HL-60 (cell line): ENCODE measurements at regions not wholly inside any gene's neighbourhood (a gene's known extent, or its start where the extent isn't known, plus 50 kb on each side); places are given as distances from the start of the nearest gene placed in this dataset.

Source experiments
- DNase-seq, 2 experiments: peaks; one replicate each; pipeline ENCODE4 v3.0.0-alpha.2; 2010 to 2020; ENCODE audit warnings: low read depth in 1 of 2, low spot score in 1 of 2
- H3K27ac ChIP-seq: fragments of 250-450 bp; sonication (Bioruptor Pico); replicated peaks from 2 replicates; pipeline ENCODE4 v1.5.1; 2020; ENCODE audit warnings: mild to moderate bottlenecking, moderate library complexity
- H3K27me3 ChIP-seq: fragments of 250-450 bp; sonication (Bioruptor Pico); 2 replicates; pipeline ENCODE4 v1.5.1; 2021; ENCODE audit warnings: mild to moderate bottlenecking, moderate library complexity; ENCODE audit not compliant: insufficient read depth, poor library complexity, severe bottlenecking
- H3K4me3 ChIP-seq: replicated peaks from 2 replicates; pipeline ENCODE4 v1.5.1; 2011; ENCODE audit warnings: mild to moderate bottlenecking, control low read depth, low read length; ENCODE audit not compliant: insufficient read depth
- CTCF ChIP-seq: IDR thresholded peaks from one replicate; pipeline ENCODE4 v1.5.1; 2011; ENCODE audit warnings: low read length, control low read depth, inconsistent platforms; ENCODE audit not compliant: insufficient read depth
- GABPA ChIP-seq: IDR thresholded peaks from 2 replicates; pipeline ENCODE4 v1.6.1; 2012; ENCODE audit warnings: low read depth
- POLR2AphosphoS5 ChIP-seq: IDR thresholded peaks from 2 replicates; pipeline ENCODE4 v1.6.1; 2012; ENCODE audit warnings: low read depth
- SPI1 ChIP-seq: IDR thresholded peaks from 2 replicates; pipeline ENCODE4 v1.6.1; 2012; ENCODE audit warnings: low read depth, mild to moderate bottlenecking, borderline replicate concordance
- TF ChIP-seq, protein P1 (sequence below): IDR thresholded peaks from 2 replicates; pipeline ENCODE4 v1.6.1; 2012; ENCODE audit warnings: low read depth; ENCODE audit not compliant: insufficient replicate concordance

DNA sequence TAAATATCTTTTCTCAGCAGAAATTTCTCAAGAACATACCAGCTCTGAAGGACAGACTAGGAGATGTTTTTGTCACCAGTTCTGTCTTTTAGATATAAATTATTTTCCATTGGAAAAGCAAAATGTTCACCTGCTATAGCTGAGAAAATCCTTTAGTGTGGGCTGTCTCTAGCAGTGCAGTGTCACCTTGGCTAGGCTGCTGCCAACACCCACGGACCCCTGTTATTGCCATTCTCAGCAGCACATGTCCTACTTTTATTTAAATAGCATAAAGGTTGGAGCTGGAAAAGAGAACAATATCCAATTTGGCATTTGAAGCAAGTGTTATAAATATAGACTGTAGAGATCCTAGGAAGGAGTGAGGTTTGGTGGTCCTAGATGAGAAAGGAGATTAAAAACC, 156.4 kb downstream of the TPH2 start:
- no peak overlapping the region for H3K27ac ChIP-seq
- no peak for TF ChIP-seq SPI1
- TF ChIP-seq POLR2AphosphoS5, result no peak
- H3K27me3 ChIP-seq, result no peaks in the 10 kb centered on the region
- no peak for DNase-seq
- H3K4me3 ChIP-seq, result no peak overlapping the region

- no peak for TF ChIP-seq POLR2AphosphoS5
- no peak for TF ChIP-seq SPI1
- TF ChIP-seq CTCF, result no peak
- no peak for TF ChIP-seq GABPA
- TF ChIP-seq, protein P1, sequence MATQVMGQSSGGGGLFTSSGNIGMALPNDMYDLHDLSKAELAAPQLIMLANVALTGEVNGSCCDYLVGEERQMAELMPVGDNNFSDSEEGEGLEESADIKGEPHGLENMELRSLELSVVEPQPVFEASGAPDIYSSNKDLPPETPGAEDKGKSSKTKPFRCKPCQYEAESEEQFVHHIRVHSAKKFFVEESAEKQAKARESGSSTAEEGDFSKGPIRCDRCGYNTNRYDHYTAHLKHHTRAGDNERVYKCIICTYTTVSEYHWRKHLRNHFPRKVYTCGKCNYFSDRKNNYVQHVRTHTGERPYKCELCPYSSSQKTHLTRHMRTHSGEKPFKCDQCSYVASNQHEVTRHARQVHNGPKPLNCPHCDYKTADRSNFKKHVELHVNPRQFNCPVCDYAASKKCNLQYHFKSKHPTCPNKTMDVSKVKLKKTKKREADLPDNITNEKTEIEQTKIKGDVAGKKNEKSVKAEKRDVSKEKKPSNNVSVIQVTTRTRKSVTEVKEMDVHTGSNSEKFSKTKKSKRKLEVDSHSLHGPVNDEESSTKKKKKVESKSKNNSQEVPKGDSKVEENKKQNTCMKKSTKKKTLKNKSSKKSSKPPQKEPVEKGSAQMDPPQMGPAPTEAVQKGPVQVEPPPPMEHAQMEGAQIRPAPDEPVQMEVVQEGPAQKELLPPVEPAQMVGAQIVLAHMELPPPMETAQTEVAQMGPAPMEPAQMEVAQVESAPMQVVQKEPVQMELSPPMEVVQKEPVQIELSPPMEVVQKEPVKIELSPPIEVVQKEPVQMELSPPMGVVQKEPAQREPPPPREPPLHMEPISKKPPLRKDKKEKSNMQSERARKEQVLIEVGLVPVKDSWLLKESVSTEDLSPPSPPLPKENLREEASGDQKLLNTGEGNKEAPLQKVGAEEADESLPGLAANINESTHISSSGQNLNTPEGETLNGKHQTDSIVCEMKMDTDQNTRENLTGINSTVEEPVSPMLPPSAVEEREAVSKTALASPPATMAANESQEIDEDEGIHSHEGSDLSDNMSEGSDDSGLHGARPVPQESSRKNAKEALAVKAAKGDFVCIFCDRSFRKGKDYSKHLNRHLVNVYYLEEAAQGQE, result no peak
- DNase-seq, result no peak
- Histone ChIP-seq H3K4me3 (no peak overlapping the region), H3K27ac (no peak overlapping the region), H3K27me3 (no peaks in the 10 kb centered on the region)
These were observed 160.0 kb downstream of the TPH2 start for GRCh38 chr12:72098622-72099021.

DNA sequence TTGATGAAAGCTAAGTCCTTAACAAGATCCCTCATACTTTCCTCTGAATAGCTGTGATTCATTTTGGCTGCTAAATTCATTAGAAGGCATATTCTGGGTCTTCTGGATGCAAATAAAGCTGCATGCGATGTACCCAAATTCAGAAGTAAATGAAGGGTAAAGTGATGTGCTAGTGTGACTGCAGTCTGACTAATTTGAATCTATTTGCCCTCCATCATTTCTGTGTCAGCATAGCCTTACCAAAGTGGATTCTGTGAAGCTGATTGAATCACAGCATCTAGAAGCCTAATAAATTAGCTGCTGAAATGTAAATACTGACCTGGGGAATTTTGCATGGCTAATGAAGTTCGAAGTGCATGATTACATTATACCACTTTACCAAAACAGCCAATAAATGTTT, 162.2 kb downstream of the TPH2 start:
- no peak for TF ChIP-seq CTCF
- no peak overlapping the region for H3K4me3 ChIP-seq
- no peak for DNase-seq

DNA sequence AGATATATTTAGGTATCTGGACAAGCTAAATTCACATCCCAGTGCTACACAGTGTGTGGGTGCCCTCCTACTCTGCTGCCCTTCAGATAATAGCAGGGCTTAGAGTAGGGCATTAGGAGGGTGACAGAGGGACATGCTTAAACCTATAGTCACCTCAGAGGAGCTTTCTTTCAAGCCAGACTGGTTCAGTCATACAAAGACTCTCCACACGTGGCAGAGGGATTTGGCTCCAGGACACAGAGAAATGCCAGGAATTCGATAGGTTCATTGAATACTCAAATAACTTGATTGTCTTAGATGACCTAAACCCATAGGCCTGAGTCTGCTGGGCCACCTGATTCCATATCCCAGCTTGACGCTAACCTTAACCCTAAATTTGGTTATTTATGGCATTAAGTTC, 163.5 kb downstream of the TPH2 start:
- TF ChIP-seq POLR2AphosphoS5, result no peak
- TF ChIP-seq SPI1, result no peak
- no peak for TF ChIP-seq CTCF
- no peak for TF ChIP-seq GABPA
- TF ChIP-seq, protein P1, result no peak
- H3K27me3 ChIP-seq, result no peaks in the 10 kb centered on the region
- DNase-seq, result no peak
- no peak overlapping the region for H3K4me3 ChIP-seq
- no peak overlapping the region for H3K27ac ChIP-seq

More for the DNA sequence above, 162.2 kb downstream of the TPH2 start:
- Histone ChIP-seq H3K27ac (no peak overlapping the region), H3K27me3 (no peaks in the 10 kb centered on the region)
